Stimulated activated CD4-positive, alpha-beta T cell treated with anti-CD3 and anti-CD28 coated beads, Interleukin-1b, Interleukin-23, amount 100 ng/mL, for 48 hours (primary cell): ENCODE measurements at regions not wholly inside any gene's neighbourhood (a gene's known extent, or its start where the extent isn't known, plus 50 kb on each side); places are given as distances from the start of the nearest gene placed in this dataset.
"Not testable (repeated sequence)": the region's sequence is repeated elsewhere in the genome, so short reads cannot be mapped to it uniquely, and the experiment has no call there.

Experiments
- DNase-seq: peaks from one replicate; pipeline ENCODE4 v3.0.0-alpha.2; 2020

GRCh38 chr4:125049711-125050110 is 265.0 kb upstream of the FAT4 start:
- DNase-seq: no peak

GRCh38 chr4:125045311-125045710 is 269.4 kb upstream of the FAT4 start:
- no peak for DNase-seq

DNA sequence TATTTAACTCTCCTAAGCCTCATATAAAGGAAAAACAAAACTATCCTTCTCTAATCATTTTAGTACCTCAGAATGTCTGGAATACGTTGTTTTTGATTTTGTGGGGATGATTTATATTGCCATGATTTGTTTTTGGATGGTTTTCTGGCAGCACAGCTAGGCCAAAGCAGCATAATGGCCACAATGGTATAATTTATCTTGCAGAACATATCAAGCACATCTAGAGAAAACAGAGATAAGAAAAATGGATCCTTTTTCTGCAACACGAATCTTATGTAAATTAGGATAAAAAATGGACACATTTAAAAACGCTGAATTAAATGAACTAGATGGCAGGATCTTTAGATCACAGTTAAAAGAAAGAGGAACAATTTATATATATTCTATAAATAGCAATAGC is 269.9 kb upstream of the FAT4 start:
- no peak for DNase-seq

DNA sequence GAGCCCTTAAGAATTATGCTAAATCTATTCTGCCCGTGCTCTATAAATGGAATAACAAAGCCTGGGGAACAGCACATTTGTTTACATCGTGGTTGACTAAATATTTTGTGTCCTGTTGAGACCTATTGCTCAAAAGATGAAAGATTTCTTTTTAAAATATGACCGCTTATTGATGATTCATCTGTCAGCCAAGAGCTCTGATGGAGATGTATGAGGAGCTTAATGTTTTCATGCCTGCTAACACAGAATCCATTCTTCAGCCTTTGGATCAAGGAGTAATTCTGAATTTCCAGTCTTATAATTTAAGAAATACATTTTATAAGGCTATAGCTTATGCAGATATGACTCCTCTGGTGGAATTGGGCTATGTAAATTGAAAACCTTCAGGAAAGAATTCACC is 271.3 kb upstream of the FAT4 start:
- DNase-seq: no peak

DNA sequence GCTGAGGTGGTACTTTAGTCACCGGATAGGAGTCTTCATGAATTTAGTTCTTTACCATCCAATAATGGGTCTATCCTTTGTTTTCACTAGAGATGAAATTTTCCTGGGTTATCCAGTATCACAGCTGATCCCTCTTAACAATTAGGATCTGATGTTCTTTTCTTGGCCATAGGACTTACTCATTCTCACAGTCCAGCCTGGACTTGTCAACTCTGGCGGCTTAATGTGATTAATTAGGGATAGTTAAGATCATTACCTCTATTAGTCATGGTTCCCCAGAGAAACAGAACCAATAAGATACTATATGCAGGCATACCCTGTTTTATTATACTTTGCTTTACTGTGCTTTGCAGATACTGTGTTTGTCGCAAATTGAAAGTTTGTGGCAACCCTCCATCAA is 272.7 kb upstream of the FAT4 start:
- DNase-seq: no peak

DNA sequence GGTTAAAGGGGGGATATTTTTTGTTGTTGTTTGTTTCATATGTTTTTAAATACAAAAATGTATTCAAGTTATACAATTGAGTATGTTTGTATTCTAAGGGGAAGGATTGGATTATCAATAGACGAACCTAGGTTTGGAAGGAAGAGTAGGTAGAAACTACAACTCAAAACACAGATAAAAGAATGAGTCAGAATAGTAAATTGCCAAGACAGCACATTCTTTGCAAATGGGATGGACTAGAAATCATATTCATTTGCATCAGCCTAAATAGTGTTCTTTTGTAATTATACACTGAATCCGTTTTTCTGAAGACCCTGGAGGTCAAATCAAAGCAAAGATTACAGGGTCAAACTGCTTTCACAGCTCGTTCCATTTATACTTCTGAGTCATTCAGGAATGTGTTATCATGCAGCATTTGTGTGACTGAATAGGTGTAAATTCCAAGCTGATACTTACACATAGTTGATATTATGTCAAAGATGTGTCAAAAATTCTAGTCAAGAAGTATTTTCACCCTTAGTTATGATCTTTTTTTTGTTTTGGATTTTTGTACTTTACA is 273.3 kb upstream of the FAT4 start:
- DNase-seq: no peak

DNA sequence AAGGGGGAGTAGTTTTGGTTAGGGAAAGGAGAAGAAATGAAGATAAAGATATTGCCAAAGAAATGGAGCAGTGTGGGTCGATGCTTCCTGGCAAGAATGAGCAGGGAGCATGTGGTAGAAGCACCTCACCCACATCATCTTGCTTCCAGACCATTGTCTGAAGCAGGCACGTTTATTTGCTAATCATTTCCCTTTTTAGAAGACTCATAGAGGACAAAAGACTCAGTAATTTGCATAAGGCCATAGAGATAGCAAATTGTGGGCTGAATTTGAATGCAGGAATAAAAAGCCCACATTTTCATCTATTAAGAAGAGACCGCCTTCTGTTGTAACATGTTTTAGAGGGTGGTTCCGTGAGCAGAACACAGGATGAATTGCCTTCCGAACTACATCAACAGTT is 275.2 kb upstream of the FAT4 start:
- no peak for DNase-seq

DNA sequence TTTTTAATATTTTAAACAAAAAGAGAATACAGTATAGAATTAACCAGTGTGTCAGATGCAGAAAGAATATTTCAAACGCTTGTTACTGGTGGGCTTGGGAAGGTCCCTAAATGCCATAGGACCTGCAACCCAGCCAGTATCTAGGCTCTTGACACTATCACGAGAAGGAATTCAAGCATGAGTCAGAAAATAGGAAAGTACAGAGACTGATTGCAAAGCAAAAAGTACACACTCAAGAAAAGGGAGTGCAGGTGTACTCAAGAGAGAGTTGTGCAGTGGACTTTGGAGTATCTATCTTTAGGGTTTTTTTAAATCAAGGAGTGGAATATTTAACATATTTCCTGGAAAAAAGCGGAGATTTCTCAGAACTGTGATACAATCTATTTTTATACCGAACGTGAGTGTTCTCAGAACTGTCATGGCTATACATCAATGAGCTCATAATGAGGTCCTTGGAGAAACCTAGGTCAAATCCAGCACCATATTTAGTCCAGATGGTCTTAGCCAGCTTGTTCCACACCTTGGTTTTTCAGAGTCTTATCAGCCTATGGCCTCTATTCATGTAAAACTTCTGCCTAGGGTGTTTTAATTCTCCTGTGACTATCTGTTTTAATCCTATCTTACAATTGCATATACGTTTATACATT is 291.8 kb upstream of the FAT4 start:
- DNase-seq: no peak

- no peak for DNase-seq
Measured at GRCh38 chr4:125021189-125021588, 293.6 kb upstream of the FAT4 start.

DNA sequence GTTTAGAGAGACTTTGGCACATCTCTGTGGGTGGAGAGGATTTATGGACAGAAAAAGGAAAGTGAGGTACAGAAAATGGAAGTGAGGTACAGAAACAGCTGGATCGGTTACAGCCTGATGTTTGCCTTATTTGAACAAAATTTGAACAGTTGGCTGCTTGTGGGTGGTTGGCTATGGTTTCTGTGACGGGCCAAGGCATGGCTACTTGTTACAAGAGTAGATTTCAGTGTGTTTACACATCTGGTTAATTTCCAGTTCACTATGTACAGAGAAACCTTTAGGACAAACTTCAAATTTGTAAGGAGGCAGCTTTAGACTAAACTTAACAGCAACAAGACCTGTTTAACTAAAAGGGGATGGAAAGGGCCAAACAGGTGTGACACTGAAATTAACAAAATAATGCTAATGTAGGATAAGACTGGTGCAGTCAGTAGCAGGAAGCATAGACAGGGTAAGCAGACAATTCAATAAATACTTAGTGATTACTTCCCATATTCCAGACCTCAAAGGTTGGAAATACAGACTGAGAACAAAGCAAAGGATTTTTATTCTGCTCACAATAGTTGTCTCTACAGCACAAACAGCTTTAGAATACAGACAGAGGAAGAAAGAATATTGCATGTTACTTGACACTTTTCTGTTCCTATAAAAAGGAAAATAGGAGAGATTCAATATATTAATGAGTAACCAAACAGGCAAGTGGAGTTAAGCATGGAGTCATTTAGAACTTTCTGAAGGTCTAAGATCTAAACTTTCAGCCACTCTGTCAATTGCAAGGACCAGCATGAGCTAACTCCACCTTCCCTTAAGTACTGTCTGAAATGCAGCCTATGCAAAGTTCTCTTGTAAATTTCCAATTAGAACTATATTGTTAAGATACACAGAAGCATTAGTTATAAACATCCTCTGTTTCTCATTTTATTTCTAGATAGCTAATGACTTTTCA is 294.4 kb upstream of the FAT4 start:
- no peak for DNase-seq

- DNase-seq: no peak
Measured at GRCh38 chr4:125016892-125017299, 297.9 kb upstream of the FAT4 start.

DNA sequence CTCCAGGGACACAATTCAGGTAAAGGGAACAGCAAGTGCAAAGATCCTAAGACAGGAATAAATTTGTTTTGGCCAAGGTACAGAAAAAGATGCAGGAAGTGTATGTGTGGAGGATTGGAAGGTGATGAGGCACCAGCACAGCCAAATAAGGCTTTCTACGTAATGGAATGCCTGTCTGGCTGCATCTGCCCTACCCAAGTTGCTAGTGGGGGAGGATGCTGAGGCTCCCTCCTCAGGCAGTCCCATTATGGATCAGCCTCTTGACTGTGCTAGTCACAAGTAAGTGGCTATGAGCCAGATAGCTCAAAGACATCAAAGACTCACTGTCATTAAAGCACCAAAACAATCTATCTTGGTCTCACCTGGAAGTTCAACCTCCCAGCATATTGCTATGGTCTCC is 300.9 kb upstream of the FAT4 start:
- DNase-seq: no peak

- no peak for DNase-seq
Measured at GRCh38 chr4:125011646-125012045, 299.1 kb upstream of the ANKRD50 start.

DNA sequence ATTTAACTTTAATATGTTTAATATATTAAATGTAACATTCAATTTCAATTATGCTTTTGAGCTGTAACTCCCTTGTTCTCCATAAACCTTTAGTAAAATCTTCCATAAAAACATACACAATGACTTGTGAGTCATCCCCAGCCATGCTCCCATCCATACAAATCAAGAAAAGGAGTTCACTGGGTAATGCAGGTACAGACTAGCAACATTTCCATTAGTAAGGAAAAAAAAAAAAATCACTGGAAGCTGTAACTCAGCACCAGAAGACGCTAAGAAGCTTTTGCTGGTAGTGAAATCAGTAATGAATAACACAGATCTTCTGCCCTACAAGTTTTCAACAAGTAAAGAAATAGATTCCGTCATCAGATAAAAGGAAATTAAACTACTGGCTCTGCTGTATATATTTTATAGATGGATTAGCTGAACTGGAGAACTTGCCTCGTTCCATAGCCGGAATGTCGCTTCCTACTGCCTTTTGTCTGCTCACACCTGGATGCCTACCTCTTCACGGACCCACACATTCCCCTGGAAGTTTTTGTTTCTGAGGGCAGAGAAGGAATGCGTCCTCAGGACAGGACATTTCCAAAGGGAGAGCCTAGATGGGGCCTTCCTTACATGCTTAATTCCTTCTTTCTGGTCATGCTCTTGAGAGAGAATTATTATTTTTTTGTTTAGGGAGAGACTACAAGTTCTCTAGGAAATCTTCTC is 298.4 kb upstream of the ANKRD50 start:
- no peak for DNase-seq

- no peak for DNase-seq
Measured at GRCh38 chr4:125008676-125009075, 296.1 kb upstream of the ANKRD50 start.

GRCh38 chr4:125004676-125005075 is 292.1 kb upstream of the ANKRD50 start:
- no peak for DNase-seq

- DNase-seq: no peak
Measured at GRCh38 chr4:125003840-125004239, 291.3 kb upstream of the ANKRD50 start.

GRCh38 chr4:124997991-124998390 is 285.5 kb upstream of the ANKRD50 start:
- no peak for DNase-seq

DNA sequence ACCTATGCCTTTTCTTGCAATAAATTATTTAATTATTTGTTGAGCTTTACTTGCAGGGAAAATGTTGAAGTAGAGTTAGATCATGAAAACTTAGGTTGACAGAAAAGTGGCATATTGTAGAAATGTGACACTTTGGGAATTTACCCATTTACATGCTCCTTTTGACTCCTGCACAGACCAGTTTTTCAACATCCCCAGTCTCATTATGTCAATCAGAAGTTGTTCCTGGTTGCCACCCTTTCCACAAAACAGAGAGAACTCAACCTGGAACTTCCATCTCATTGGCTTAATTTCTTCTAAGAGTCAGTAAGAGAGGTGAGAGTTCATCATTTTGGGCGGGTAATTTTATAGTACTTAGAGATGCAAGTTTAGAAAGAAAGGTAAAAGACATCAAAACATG is 284.6 kb upstream of the ANKRD50 start:
- DNase-seq: no peak

- DNase-seq: no peak
Measured at GRCh38 chr4:124993838-124994237, 281.3 kb upstream of the ANKRD50 start.

DNA sequence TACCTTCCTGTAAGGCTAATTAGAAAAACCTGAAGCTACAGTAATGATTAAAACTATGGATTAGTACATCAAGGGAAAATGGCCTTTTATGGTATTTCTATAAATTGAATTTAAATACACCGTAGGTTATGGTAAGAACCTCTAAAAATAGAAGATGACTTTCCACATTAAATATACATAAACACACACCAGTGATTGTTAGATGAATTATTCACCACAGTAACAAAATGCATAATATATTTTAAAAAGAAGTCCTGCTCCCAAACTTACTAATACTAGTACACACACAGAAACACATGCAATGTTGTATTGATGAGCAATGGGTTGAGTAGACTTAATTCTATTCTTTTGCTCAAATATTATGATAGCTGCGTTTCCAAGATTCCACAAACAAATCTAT is 277.9 kb upstream of the ANKRD50 start:
- no peak for DNase-seq

- no peak for DNase-seq
Measured at GRCh38 chr4:124980276-124980752, 267.8 kb upstream of the ANKRD50 start.

DNA sequence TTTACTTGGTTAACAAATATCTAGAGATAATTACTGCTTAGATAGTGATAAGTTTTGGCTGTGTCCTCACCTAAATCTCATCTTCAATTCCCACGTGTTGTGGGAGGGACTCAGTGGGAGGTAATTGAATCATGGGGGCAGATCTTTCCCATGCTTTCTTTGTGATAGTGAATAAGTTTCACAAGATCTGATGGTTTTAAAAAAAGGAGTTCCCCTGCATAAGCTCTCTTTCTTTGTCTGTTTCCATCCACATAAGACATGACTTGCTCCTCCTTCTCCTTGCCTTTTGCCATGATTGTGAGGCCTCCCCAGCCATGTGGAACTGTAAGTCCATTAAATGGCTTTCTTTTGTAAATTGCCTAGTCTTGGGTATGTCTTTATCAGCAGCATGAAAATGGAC is 266.0 kb upstream of the ANKRD50 start:
- not testable (repeated sequence) for DNase-seq
